Skeletal muscle tissue (tissue), 3 donors: ENCODE measurements at regions not wholly inside any gene's neighbourhood (a gene's known extent, or its start where the extent isn't known, plus 50 kb on each side); places are given as distances from the start of the nearest gene placed in this dataset.

Experiments used
- H3K27ac ChIP-seq: one replicate; pipeline ENCODE4 v1.7.0; 2013; ENCODE audit warnings: mild to moderate bottlenecking, low read depth, low read length, inconsistent platforms
- H3K27me3 ChIP-seq, 3 donors: one replicate each; pipeline ENCODE4 v1.7.0; 2013; ENCODE audit warnings: low read length in 3 of 3; ENCODE audit not compliant: control insufficient read depth in 3 of 3, insufficient read depth in 3 of 3
- H3K36me3 ChIP-seq, 3 donors: one replicate each; pipeline ENCODE4 v1.7.0; 2013; ENCODE audit warnings: low read length in 3 of 3; ENCODE audit not compliant: control insufficient read depth in 3 of 3, insufficient read depth in 3 of 3
- H3K4me1 ChIP-seq, 3 donors: one replicate each; pipeline ENCODE4 v1.7.0; 2013; ENCODE audit warnings: low read length in 3 of 3, mild to moderate bottlenecking in 3 of 3; ENCODE audit not compliant: control insufficient read depth in 3 of 3, insufficient read depth in 3 of 3
- H3K4me3 ChIP-seq, 3 donors: one replicate each; pipeline ENCODE4 v1.7.0; 2013; ENCODE audit warnings: low read length in 3 of 3
- H3K9ac ChIP-seq, 3 donors: one replicate each; pipeline ENCODE4 v1.7.0; 2013; ENCODE audit warnings: low read length in 3 of 3, mild to moderate bottlenecking in 3 of 3, moderate library complexity in 2 of 3, low read depth in 1 of 3
- H3K9me3 ChIP-seq, 3 donors: one replicate each; pipeline ENCODE4 v1.7.0; 2013; ENCODE audit warnings: low read length in 3 of 3; ENCODE audit not compliant: control insufficient read depth in 3 of 3
- donor health status: Osteomylitis.

DNA sequence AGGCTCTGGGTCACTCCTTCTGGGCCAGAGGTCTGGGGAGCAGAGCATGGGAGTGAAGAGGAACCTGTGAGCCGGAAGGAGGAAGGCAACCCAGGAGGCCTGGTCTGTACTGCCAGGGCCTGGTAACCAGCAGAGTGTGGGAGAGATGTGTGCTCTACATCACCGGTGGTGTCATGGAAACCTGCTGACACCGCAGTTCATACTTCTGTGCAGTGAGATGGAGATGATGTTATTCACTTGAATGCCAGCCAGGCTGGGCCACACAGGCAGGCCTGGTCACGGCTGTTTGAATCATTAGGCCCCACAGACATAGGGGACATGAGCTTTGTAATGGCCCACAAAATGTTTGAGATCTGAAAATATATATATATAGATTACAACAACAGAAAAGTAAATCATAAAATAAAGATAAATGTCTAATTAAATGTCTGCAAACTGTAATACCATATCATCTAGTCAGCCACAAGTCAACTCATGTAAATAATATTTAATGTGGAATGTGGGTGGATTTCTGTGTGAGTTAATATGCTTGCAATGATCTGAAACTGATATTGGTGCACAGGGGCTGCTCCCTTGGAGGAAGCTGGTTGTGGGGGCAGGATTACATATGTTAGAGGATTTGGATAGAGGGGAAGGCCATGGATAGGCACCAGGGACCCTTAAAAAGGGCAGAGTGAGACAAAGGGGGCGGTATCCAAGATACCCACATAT lies 108.5 kb upstream of the PFN2 start:
- no peak overlapping the region for H3K4me3 ChIP-seq
- H3K36me3 ChIP-seq = no peaks in the 10 kb centered on the region
- peaks cover 0 to 3% (median 0%) of the 10 kb centered on the region in 3 donors for H3K9me3 ChIP-seq
- H3K9ac ChIP-seq = no peak overlapping the region
- H3K27ac ChIP-seq = no peak overlapping the region
- no peaks in the 10 kb centered on the region for H3K27me3 ChIP-seq
- peaks cover 8 to 14% (median 12%) of the 10 kb centered on the region in 3 donors for H3K4me1 ChIP-seq

DNA sequence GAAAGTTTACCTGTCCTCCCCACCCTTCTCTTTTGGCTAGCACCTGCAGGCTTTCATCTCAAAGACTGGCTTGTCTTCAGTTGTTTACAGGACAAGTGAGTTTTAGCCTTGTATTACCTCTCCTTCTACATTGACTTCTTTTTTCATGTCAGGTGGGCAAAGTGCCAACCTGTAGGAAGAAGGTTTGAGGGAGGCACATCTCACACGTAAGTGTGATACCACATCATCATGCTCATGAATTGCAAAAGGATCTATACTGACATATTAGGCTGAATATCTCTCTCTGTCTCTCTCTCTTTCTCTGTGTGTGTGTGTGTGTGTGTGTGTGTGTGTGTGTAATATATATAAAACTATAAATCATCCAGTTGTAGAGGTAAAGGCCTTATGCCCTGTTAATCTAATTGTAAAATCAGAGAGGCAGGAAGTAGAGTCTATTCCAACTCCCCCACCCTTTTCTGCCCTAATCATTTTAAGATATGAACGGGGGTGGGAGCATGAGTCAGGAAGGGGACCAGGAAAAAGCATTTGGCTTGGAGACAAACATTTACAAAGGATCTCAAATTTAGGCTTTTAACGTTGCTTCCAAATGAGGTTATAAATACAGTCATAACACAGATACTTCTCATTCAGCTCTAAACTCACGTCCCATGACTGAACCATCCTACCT lies 107.0 kb upstream of the PFN2 start:
- Histone ChIP-seq H3K27me3 (no peaks in the 10 kb centered on the region), H3K4me3 (no peak overlapping the region), H3K36me3 (no peaks in the 10 kb centered on the region), H3K4me1 (peaks cover 5 to 11% (median 8%) of the 10 kb centered on the region in 3 donors), H3K9ac (no peak overlapping the region), H3K27ac (no peak overlapping the region), H3K9me3 (peaks cover 0 to 3% (median 0%) of the 10 kb centered on the region in 3 donors)

DNA sequence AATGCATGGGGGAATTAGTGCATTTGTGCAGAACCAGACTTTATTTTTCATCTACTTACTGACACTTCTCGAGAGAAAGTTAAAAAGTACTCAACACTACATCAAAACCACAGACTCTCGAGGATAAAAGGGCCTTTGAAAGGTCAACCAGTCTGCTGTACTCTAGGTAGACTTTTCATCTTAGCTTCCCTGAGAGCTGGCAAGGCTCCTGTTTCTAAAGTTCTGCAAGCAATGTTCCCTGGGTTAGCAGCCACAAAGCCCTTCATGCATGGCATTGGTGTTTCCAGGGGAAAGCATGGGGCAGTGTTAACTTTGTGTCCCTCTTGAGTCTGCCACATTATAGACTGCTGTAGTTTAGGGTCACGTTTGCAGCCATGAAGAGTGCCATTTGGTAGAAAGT lies 106.4 kb upstream of the PFN2 start:
- Histone ChIP-seq H3K4me3 (no peak overlapping the region), H3K27ac (no peak overlapping the region), H3K9me3 (peaks cover 0 to 3% (median 0%) of the 10 kb centered on the region in 3 donors), H3K27me3 (no peaks in the 10 kb centered on the region), H3K4me1 (peaks cover 5 to 12% (median 8%) of the 10 kb centered on the region in 3 donors), H3K9ac (no peak overlapping the region), H3K36me3 (no peaks in the 10 kb centered on the region)

DNA sequence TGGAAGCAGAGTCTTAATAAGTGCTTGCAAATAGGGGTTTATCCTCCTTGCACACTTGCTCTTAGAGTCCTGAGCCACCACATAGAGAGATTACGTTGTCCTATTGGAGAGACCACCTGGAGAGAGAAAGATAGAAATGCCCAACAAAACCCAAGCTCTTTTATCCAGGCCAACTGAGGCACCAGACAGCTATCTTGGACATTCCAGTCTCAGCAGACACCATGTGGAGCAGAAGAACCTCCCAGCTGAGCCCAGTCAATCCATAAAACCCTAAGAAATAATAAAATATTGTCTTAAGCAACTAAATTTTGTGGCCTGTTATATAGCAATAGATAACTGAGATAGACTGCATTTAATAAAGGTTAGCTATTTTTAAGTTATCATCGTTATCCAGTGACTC lies 105.7 kb upstream of the PFN2 start:
- no peak overlapping the region for H3K4me3 ChIP-seq
- no peak overlapping the region for H3K27ac ChIP-seq
- H3K36me3 ChIP-seq = no peaks in the 10 kb centered on the region
- peaks cover 5 to 17% (median 11%) of the 10 kb centered on the region in 3 donors for H3K4me1 ChIP-seq
- no peak overlapping the region for H3K9ac ChIP-seq
- no peaks in the 10 kb centered on the region for H3K27me3 ChIP-seq
- peaks cover 0 to 3% (median 0%) of the 10 kb centered on the region in 3 donors for H3K9me3 ChIP-seq

DNA sequence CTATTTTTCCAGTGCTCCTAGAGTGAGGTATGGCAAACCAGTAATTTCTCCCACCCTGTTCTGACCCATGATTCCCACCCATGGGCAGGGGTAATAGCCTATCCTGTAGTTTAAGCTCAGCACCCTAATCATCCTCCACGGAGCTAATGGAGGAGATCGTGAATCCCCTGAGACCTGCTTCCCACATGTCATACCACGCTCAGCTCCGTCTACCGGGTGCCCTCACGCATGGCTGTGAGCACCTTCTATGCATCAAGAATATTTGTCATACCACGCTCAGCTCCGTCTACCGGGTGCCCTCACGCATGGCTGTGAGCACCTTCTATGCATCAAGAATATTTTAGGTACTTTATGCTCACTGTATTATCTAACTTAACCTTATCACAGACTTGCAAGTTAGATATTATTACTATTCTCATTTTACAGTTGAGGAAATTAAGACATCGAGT lies 104.7 kb upstream of the PFN2 start:
- Histone ChIP-seq H3K27me3 (no peaks in the 10 kb centered on the region), H3K9ac (no peak overlapping the region), H3K4me1 (peaks cover 10 to 27% (median 21%) of the 10 kb centered on the region in 3 donors), H3K27ac (no peak overlapping the region), H3K36me3 (no peaks in the 10 kb centered on the region), H3K9me3 (peaks cover 0 to 3% (median 0%) of the 10 kb centered on the region in 3 donors), H3K4me3 (no peak overlapping the region)

DNA sequence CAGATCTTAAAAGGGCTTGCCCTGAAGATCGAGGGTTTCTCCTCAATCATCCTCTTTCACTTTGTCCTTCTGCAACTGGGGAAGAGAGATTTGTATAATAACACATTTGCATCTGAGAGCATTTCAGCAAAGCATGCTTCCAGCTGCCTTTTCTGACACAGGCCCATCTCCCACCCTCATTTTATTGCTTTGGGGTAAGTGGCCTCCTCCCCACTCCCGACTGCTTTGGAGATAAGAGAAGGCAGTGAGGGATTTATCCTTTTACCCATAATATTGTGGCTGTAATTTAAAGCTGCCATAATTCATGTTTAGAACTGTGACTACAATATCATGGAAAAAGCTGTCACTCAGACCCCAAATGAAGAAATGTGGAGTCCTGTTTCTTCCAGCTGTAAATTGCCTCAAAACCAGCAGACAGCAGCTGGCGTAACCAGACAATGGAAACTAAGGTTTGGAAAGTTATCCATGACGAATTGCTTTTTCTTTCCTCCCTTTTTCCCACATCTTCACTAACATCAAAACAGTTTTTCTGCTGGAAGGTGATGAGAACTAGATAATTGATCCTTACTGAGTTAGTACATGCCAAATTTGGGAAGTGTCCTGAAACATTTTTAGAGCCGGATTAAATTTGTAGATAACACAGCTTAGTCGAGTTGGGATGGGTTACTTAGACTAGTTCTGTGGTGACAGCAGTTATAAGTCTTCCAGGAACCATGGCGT lies 104.2 kb upstream of the PFN2 start:
- Histone ChIP-seq H3K9me3 (peaks cover 0 to 3% (median 0%) of the 10 kb centered on the region in 3 donors), H3K4me3 (peak overlapping the region in 1 of 3 donors; percentile 16), H3K27ac (no peak overlapping the region), H3K9ac (peak overlapping the region in 1 of 3 donors; percentile 10), H3K36me3 (no peaks in the 10 kb centered on the region), H3K4me1 (peaks cover 16 to 30% (median 27%) of the 10 kb centered on the region in 3 donors), H3K27me3 (no peaks in the 10 kb centered on the region)

DNA sequence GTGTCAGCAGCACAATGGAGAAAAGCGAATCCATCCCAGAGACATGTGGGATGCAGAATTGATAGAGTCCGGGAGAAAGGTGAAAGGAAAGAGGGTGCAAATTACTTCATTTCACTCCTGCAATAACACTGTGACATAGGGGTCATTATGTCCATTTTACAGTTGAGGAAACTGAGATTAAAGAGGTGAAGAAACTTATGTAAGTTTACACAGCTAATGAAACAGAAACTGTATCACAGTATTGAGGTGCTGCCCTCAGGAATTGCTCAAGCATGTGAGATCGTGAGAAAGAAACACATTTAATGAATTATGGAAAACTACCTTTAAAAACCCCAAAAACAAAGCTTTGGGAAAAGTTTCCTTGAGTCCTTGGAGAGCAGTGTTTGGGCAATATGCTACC lies 103.6 kb upstream of the PFN2 start:
- Histone ChIP-seq H3K36me3 (no peaks in the 10 kb centered on the region), H3K27ac (no peak overlapping the region), H3K9ac (peak overlapping the region in 1 of 3 donors; percentile 10), H3K4me1 (peaks cover 21 to 36% (median 33%) of the 10 kb centered on the region in 3 donors), H3K4me3 (peak overlapping the region in 1 of 3 donors; percentile 16), H3K9me3 (peaks cover 0 to 3% (median 0%) of the 10 kb centered on the region in 3 donors), H3K27me3 (no peaks in the 10 kb centered on the region)

DNA sequence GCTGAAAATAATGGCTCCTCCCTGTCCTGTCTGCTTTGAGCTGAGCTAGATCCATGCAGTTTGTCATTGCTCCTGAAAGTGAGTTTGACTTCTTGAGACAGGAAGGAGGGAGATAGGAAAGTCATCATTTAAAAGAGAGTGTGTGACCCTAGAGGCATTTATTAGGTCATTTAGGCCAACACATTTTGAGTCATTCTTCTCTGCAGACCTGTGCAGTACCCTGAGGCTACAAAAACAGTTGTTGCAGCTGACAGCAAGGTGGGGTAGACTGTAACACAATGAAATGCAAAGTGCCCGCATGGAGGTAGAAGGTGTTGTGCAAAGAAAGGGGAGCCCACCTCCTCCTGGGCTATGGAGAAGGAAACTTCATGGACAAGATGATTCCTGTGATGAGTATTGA lies 102.8 kb upstream of the PFN2 start:
- no peak overlapping the region for H3K9ac ChIP-seq

DNA sequence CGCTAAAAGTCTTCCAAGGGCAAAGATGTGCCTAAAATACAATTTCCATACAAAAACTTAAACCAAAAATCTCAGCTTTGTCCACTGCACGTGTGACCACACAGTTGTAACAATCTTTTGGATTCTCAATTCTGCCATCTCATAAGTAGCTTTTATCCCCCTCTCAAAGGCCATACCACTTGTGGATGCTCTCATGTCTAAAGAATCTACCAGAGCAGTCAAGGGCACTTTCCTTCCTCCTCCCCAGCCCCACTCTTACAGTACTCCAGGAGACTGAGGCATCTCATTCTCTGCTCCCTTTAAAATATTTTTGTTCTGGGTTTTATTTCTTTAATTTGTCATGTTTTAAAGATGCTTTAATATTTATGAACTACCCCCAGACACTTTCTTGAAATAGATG lies 102.3 kb upstream of the PFN2 start:
- Histone ChIP-seq H3K9ac (no peak overlapping the region), H3K27ac (no peak overlapping the region)

More for the DNA sequence above, 102.8 kb upstream of the PFN2 start:
- Histone ChIP-seq H3K4me3 (no peak overlapping the region), H3K36me3 (no peaks in the 10 kb centered on the region), H3K27me3 (no peaks in the 10 kb centered on the region), H3K9me3 (peaks cover 0 to 3% (median 0%) of the 10 kb centered on the region in 3 donors), H3K27ac (no peak overlapping the region), H3K4me1 (peaks cover 25 to 35% (median 33%) of the 10 kb centered on the region in 3 donors)

More for the DNA sequence above, 102.3 kb upstream of the PFN2 start:
- no peak overlapping the region for H3K4me3 ChIP-seq
- no peaks in the 10 kb centered on the region for H3K27me3 ChIP-seq
- H3K9me3 ChIP-seq = peaks cover 0 to 3% (median 0%) of the 10 kb centered on the region in 3 donors
- no peaks in the 10 kb centered on the region for H3K36me3 ChIP-seq
- peaks cover 26 to 38% (median 37%) of the 10 kb centered on the region in 3 donors for H3K4me1 ChIP-seq
